ENCODE measurements at regions not wholly inside any gene's neighbourhood (a gene's known extent, or its start where the extent isn't known, plus 50 kb on each side); places are given as distances from the start of the nearest gene placed in this dataset.

- in situ Hi-C loops (cut with HindIII; ENCODE audit: low sequenced_read_pairs) = no loop called here
Measured at GRCh38 chr5:143511736-143512135, 108.2 kb upstream of the NR3C1 start.

DNA sequence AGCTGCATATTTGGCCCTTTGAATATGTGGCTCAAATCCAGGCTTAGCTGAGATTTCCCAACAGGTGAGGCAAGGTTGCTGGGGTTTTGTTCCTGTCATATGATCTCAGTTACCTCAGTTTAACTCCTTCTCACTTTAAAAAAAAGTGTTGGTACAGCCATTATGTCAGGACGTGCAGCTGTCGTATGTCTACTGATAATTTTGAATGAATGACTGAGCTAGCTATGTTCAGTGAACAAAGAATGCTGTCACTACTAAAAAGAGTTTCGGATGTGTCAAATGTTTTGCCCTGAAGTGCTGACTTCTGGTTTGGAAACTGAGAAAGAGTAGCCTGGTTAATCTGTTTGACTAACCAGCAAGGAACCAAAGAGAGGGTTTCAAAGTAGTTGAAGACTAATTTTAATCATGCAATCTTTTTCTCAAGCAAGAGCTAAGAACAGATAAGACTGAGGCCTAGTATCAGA, 106.3 kb upstream of the NR3C1 start:
- in situ Hi-C loops (cut with HindIII; ENCODE audit: low sequenced_read_pairs) = no loop called here

DNA sequence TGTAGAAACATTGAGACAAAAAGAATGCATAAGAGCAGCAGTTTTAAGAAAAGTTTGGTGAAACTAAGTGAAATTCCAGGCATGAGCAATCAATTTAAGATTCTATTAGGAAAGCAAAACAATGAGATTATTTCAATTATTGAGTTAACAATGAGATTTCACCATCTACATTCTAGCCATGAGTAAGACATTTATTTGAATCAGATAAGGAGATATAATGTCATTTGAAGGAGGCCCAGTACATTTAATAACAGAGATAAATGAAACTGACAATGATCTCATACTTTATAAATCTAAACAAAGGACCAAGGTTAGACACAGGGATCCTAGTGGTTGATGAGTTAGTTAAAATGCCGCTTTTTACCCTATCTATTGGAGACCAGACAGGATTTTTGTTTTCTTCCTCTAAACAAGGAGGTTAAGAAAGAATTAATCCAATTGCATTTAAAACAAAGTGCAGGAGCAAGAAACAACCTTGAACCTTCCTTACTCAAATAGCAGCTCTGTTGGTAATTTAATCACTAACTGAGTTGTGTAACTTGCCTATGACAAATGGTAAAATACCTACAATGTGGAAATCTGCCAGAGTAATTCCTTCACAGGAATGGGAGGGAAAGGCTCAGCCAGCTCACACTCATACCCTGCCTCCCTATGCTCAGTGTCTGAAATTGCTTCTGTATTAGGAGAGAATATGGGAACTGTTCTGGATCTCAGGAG, 103.5 kb upstream of the NR3C1 start:
- in situ Hi-C loops (cut with HindIII; ENCODE audit: low sequenced_read_pairs) = no loop called here

GRCh38 chr5:143505934-143506333, 102.4 kb upstream of the NR3C1 start:
- in situ Hi-C loops (cut with HindIII; ENCODE audit: low sequenced_read_pairs) = no loop called here

DNA sequence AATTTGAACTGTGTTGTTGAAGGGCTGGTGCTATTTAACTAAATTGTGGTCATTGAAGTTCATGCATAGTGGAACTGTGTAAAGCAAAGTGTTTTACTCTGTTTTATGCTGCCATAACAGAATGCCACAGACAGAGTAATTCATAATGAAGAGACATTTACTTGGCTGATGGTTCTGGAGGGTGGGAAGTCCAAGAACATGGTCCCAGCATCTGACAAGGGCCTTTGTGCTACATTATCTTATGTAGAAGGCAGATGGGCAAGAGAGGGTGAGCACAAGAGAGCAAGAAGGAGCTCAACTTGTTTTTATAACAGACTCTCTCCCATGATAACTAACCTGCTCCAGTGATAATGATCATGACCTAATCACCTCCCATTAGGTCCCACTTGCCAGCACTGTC, 101.9 kb upstream of the NR3C1 start:
- in situ Hi-C loops (cut with HindIII; ENCODE audit: low sequenced_read_pairs) = no loop called here

- in situ Hi-C loops (cut with HindIII; ENCODE audit: low sequenced_read_pairs) = no loop called here
Measured at GRCh38 chr5:143501310-143502044, 98.0 kb upstream of the NR3C1 start.

- in situ Hi-C loops (cut with HindIII; ENCODE audit: low sequenced_read_pairs) = loop anchor here (10.0 kb wide), 1 partner anchor 55 kb away; no protein-coding TSS in a partner anchor
Measured at GRCh38 chr5:143499480-143500114, 96.1 kb upstream of the NR3C1 start.

- in situ Hi-C loops (cut with HindIII; ENCODE audit: low sequenced_read_pairs) = loop anchor here (10.0 kb wide), 1 partner anchor 56 kb away; no protein-coding TSS in a partner anchor
Measured at GRCh38 chr5:143498821-143499220, 95.3 kb upstream of the NR3C1 start.

DNA sequence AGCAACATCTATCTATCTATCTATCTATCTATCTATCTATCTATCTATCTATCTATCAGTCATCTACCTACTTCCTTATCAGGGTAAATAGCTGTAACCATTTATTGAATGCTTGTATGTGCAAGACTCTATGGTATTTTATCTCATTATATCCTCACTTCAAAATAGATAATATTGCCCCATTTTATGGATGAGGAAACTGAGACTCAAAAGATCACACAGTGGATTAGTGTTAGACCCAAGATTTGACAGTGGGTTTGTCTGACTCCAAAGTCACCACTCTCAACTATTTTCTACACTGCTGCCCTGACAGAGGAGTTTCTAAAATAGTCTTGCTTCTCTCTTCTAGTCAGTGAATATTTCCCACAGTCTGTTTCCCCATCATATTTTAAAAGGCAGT, 94.3 kb upstream of the NR3C1 start:
- in situ Hi-C loops (cut with HindIII; ENCODE audit: low sequenced_read_pairs) = loop anchor here (10.0 kb wide), 1 partner anchor 57 kb away; no protein-coding TSS in a partner anchor

DNA sequence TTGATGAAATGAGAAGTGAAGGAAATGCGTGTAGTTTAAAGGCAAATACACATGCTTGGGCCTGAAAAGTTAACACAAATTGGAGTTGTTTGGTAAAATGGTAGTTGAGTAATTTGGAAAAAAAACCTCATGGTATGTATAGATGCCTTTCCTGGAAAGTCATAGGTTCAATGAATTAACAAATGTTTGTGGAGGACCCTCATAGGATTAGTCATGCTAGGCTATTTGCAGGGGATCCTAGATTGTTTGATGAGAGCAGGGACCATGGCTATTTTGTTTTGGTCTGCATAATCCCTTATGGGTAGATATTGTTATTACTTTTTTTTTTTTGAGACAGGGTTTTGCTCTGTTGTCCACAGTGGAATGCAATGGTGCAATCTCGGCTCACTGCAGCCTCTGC, 93.5 kb upstream of the NR3C1 start:
- in situ Hi-C loops (cut with HindIII; ENCODE audit: low sequenced_read_pairs) = loop anchor here (10.0 kb wide), 1 partner anchor 58 kb away; no protein-coding TSS in a partner anchor

DNA sequence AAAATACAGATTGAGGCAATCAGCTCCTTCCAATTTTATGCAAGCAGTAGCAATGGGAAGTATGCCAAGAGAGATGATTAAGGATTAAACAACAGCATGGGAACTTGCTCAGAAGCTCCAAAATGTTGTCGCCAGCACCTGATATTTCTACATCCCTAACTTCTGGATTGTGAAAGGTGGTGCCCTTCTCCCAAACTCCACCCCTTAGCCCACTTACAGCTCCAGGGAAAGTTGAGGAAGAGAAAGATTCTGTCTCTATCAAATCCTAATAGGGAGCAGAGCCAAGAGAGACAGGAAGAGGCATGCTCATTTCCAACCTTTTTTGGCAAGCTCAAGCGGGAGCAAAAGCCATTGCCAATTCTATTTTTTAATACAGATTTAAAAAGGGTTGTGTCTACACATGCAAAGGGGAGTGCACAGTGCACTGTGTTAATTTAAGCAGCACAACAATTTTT, 92.4 kb upstream of the NR3C1 start:
- in situ Hi-C loops (cut with HindIII; ENCODE audit: low sequenced_read_pairs) = loop anchor here (10.0 kb wide), 1 partner anchor 59 kb away; no protein-coding TSS in a partner anchor

DNA sequence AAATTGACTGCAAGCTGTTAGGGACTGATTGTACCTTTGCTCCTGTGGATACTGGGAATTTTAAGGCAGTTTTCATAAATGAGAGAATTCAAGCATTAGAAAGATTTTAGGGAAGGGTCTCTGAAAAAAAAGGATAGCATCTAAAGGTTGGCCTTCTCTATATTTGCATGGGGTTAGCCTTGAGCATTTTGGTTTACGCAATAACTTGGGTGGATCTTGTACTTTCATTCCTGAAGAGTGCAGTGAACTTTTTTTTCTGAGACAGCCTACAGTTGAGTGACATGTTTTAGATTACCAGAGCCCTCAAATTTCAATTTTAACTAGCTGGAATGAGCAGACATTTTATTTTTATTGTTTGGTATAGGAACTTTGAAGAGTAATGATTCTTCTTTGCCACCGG, 91.6 kb upstream of the NR3C1 start:
- in situ Hi-C loops (cut with HindIII; ENCODE audit: low sequenced_read_pairs) = loop anchor here (10.0 kb wide), 1 partner anchor 60 kb away; no protein-coding TSS in a partner anchor

- in situ Hi-C loops (cut with HindIII; ENCODE audit: low sequenced_read_pairs) = loop anchor here (10.0 kb wide), 1 partner anchor 60 kb away; no protein-coding TSS in a partner anchor
Measured at GRCh38 chr5:143494595-143494994, 91.1 kb upstream of the NR3C1 start.

DNA sequence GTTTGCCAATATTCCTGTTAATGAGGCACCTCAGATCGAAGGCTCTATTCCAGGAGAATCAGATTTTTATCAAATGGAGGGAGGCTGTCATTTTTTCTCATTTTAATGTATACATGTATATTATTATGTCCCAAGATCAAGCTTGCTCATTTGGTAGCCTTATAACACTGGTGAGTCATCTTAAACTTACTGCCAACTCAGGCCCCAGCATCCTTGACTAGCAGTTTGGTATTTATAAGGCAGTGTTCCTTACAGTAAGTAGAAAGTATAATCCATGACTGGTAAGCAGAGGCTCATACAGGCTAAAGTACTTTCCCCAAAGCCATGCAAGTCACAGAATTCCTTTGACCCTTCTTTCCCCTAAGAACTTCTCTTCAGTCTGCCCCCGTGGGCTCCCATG, 90.7 kb upstream of the NR3C1 start:
- in situ Hi-C loops (cut with HindIII; ENCODE audit: low sequenced_read_pairs) = loop anchor here (10.0 kb wide), 1 partner anchor 61 kb away; no protein-coding TSS in a partner anchor

GRCh38 chr5:143492783-143493182, 89.3 kb upstream of the NR3C1 start:
- in situ Hi-C loops (cut with HindIII; ENCODE audit: low sequenced_read_pairs) = loop anchor here (10.0 kb wide), 1 partner anchor 62 kb away; no protein-coding TSS in a partner anchor

DNA sequence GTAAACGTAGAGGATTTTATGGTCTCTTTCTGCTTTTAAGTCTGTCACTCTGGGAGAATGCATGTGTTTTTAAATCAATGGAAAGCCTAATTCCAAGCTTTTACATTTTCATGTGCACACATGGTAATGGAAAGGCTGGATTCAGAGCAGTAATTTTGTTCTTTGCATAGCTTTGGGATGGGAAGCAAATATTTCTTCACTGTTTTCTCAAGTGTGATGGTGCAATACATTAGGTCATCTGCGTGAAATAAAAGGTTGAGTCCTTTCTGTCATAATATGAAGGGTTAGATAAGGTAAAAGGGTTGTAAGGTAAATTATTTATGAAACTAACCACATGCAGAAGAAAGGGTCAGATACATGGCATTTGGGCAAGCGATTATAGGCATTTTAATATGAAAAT, 88.2 kb upstream of the NR3C1 start:
- in situ Hi-C loops (cut with HindIII; ENCODE audit: low sequenced_read_pairs) = loop anchor here (10.0 kb wide), 1 partner anchor 63 kb away; no protein-coding TSS in a partner anchor

DNA sequence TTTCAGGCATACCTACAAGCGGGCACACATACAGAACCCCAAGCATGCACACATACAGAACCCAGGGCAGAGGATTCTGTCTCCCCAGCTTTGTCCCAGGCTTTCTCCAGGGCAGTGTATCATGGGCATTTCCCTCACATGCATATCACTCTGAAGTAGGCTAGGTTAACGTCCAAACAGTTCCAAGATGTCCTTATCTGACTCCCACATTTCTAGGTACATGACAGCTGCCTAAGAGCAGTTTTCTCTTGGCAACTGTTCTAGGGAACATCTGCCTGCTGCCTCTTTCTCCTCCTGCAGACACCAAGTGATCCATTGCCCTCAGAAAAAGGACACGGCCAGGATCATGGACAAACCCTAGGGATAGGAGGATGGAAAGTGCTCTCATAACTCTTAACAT, 84.9 kb upstream of the NR3C1 start:
- in situ Hi-C loops (cut with HindIII; ENCODE audit: low sequenced_read_pairs) = no loop called here

DNA sequence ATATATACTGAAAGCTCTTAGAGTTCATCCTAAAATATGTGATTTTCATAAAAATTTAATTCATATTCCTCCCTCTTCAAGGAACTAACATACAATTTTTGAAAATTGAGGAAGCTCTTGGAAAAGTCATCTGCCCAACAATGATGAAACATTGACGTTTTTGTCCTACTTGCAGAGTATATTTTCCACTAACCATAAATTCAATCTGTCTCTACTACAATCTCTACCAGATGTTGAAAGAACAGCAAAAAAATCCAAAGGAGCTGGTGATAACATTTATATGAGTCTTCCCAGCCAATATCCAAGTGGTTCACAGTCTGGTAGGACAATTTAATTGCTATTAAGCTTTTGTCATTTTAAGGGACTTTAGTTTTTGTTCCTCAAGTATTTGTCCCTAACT, 81.1 kb upstream of the NR3C1 start:
- in situ Hi-C loops (cut with HindIII; ENCODE audit: low sequenced_read_pairs) = no loop called here

DNA sequence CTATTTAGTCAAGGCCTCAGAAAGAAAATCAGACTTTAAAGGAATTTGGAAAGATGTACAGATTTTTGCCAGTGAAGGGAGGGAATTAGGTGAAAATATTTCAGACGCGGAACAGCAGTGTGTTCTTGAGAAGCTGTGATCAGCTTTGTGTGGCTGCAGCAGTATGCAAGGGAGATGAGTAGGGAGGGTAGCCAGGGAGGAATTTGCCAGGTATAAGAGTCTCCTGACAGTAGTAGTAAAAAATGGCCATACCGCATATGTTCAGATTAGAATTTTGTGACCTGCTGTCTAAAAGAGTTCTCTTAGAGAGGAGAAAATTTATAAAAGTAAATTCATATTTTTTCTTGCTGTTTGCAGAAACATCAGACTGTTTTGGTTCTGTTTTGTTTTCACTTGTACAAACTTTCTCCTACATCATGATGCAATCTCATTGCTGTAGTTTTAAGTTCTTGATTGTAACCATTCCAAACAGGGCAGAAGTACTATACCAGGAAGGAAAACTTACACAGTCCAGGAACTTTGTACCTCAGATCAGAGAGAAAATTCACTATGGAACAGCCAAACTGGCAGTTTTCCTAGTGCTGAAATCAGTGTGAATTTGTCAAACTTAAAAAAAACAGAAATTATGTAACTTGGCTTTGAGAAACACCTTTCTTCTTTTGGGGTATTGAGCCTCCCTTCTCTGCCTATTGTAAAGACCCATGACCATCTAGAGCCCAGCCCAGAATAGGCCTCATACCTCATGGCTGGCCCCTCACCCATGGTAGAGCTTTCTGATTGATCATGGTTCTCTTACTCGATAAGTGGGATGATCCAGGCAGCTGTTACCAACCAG, 78.4 kb upstream of the NR3C1 start:
- in situ Hi-C loops (cut with HindIII; ENCODE audit: low sequenced_read_pairs) = no loop called here

DNA sequence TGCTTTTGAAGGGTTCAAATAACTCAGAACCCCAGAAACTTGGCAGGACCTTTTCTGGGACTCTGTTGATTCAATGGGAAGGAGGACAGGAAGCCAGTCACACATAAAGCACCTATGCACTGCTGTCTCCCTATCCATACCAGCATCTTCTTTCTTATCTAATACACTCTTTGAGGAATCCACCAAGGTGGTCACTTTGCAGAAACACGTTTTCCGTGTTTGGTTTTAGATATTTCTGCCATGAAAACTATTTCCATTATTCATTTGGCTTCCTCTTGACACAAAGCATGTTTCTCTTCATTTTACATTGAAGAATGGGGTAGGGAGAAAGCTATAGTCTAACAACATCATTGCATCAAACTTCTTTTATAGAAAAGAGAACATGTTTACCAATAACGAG, 76.5 kb upstream of the NR3C1 start:
- in situ Hi-C loops (cut with HindIII; ENCODE audit: low sequenced_read_pairs) = no loop called here

All from DLD1 (cell line).